ENCODE measurements at regions not wholly inside any gene's neighbourhood (a gene's known extent, or its start where the extent isn't known, plus 50 kb on each side); places are given as distances from the start of the nearest gene placed in this dataset.

DNA sequence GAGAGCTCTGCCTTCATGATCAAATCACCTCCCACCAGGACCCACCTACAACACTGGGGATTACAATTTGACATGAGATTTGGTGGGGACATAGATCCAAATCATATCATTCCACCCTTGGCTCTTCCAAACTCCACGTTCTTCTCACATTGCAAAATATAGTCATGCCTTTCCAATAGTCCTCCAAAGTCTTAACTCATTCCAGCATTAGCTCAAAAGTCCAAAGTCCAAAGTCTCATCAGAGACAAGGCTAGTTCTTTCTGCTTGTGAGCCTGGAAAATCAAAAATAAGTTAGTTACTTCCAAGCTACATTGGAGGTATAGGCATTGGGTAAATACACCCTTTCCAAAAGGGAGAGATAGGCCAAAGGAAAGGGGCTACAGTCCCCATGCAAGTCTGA lies 186.9 kb upstream of the PAPPA start:
- intact Hi-C loops (cut with micrococcal nuclease; ENCODE audit: unreplicated experiment): no loop called here
- Mint-ChIP-seq H3K4me1 (ENCODE audit: low read depth, unreplicated experiment) (no peaks in the 10 kb centered on the region), H3K27me3 (ENCODE audit: unreplicated experiment) (no peaks in the 10 kb centered on the region), H3K4me3 (ENCODE audit: low read depth, unreplicated experiment) (no peak overlapping the region), H3K36me3 (ENCODE audit: insufficient read depth, unreplicated experiment) (no peaks in the 10 kb centered on the region), H3K9me3 (ENCODE audit: low read depth, unreplicated experiment) (peaks cover 6% of the 10 kb centered on the region), H3K27ac (ENCODE audit: unreplicated experiment) (no peak overlapping the region)
- TF ChIP-seq, protein P1, sequence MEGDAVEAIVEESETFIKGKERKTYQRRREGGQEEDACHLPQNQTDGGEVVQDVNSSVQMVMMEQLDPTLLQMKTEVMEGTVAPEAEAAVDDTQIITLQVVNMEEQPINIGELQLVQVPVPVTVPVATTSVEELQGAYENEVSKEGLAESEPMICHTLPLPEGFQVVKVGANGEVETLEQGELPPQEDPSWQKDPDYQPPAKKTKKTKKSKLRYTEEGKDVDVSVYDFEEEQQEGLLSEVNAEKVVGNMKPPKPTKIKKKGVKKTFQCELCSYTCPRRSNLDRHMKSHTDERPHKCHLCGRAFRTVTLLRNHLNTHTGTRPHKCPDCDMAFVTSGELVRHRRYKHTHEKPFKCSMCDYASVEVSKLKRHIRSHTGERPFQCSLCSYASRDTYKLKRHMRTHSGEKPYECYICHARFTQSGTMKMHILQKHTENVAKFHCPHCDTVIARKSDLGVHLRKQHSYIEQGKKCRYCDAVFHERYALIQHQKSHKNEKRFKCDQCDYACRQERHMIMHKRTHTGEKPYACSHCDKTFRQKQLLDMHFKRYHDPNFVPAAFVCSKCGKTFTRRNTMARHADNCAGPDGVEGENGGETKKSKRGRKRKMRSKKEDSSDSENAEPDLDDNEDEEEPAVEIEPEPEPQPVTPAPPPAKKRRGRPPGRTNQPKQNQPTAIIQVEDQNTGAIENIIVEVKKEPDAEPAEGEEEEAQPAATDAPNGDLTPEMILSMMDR (IDR thresholded peaks at IDR 0.05; ENCODE audit: unreplicated experiment): no peak
- CTCF ChIA-PET: no interaction called here
- BruUV-seq (replicated peaks): no TSS peak
- DNase-seq: no peak

DNA sequence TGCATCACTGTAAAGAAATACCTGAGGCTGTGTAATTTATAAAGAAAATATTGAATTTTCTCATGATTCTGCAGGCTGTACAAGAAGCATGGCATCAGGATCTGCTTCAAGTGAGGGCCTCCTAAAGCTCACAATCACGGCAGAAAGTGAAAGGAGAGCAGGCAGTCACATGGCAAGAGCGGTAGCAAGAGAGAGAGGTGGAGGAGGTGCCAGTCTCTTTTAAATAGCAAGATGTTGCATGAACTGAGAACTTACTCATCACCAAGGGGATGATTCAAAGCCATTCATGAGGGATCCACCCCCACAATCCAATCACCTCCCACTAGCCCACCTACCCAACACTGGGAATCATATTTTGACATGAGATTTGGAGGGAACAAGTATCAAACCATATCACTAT lies 184.5 kb upstream of the PAPPA start:
- H3K27me3 Mint-ChIP-seq (ENCODE audit: unreplicated experiment): no peaks in the 10 kb centered on the region
- no peaks in the 10 kb centered on the region for H3K36me3 Mint-ChIP-seq (ENCODE audit: insufficient read depth, unreplicated experiment)
- no TSS peak for BruUV-seq (replicated peaks)
- CTCF ChIA-PET: no interaction called here
- no peak overlapping the region for H3K27ac Mint-ChIP-seq (ENCODE audit: unreplicated experiment)
- no peak for DNase-seq
- H3K4me1 Mint-ChIP-seq (ENCODE audit: low read depth, unreplicated experiment): no peaks in the 10 kb centered on the region
- intact Hi-C loops (cut with micrococcal nuclease; ENCODE audit: unreplicated experiment): no loop called here
- TF ChIP-seq, protein P1 (IDR thresholded peaks at IDR 0.05; ENCODE audit: unreplicated experiment): no peak
- H3K4me3 Mint-ChIP-seq (ENCODE audit: low read depth, unreplicated experiment): no peak overlapping the region
- peaks cover 4% of the 10 kb centered on the region for H3K9me3 Mint-ChIP-seq (ENCODE audit: low read depth, unreplicated experiment)

DNA sequence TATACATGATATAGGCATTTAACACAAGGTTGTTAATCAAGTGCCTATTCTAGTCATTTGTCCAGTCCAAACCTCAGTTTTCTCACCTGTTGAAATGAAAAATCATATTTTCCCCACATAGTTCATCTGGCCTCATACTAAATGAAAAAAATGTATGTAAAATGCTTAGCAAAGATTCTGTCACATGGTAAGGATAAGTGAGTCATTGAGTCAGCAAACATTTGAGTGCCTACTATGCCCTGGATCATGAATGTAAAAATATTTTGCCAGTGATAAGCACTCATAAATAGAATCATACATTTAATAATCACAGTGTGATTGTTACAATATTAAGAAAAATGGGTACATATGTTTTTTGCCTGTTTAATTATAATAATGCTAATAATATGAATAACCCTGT lies 181.2 kb upstream of the PAPPA start:
- DNase-seq: no peak
- peaks cover 3% of the 10 kb centered on the region for H3K9me3 Mint-ChIP-seq (ENCODE audit: low read depth, unreplicated experiment)
- H3K27me3 Mint-ChIP-seq (ENCODE audit: unreplicated experiment): no peaks in the 10 kb centered on the region
- TF ChIP-seq, protein P1 (IDR thresholded peaks at IDR 0.05; ENCODE audit: unreplicated experiment): no peak
- BruUV-seq (replicated peaks): no TSS peak
- intact Hi-C loops (cut with micrococcal nuclease; ENCODE audit: unreplicated experiment): no loop called here
- no peaks in the 10 kb centered on the region for H3K36me3 Mint-ChIP-seq (ENCODE audit: insufficient read depth, unreplicated experiment)
- no peak overlapping the region for H3K27ac Mint-ChIP-seq (ENCODE audit: unreplicated experiment)
- H3K4me1 Mint-ChIP-seq (ENCODE audit: low read depth, unreplicated experiment): no peaks in the 10 kb centered on the region
- H3K4me3 Mint-ChIP-seq (ENCODE audit: low read depth, unreplicated experiment): no peak overlapping the region
- CTCF ChIA-PET: no interaction called here

DNA sequence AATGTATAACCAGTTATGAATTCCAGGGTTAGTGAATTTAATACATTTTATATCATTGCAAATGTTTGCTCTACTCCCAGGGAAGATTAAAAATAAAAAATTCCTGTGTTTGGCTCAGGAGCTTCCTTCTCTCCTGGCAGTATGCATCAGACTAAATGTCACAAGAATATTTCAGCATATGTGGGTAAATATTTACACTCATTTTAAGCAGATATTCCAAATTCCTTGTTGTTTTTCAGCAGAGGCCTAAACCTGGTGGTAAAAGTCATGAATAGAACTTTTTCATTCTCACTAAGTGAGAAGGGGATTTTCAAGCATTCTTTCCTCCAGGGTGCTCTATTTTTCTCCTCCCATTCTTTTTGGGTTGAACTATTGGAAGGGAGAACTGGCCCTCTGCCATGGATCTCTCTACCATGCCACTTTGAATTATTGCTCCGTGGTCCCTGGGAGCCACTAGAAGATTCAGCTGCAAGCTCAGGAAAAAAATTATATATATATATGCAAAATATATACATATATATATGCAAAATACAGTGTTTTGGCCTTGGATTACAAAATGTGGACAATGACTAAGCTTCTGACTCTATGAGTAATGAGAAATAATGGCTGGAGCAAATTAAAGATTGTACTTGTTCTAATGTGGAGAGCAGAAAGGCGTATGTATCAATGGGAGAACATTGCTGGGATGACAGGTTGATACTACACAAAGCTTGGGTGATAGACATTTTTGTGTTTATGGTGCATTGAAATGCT lies 180.6 kb upstream of the PAPPA start:
- no peak for DNase-seq
- no TSS peak for BruUV-seq (replicated peaks)
- H3K4me1 Mint-ChIP-seq (ENCODE audit: low read depth, unreplicated experiment): no peaks in the 10 kb centered on the region
- no peak overlapping the region for H3K27ac Mint-ChIP-seq (ENCODE audit: unreplicated experiment)
- intact Hi-C loops (cut with micrococcal nuclease; ENCODE audit: unreplicated experiment): no loop called here
- CTCF ChIA-PET: no interaction called here
- H3K4me3 Mint-ChIP-seq (ENCODE audit: low read depth, unreplicated experiment): no peak overlapping the region
- H3K9me3 Mint-ChIP-seq (ENCODE audit: low read depth, unreplicated experiment): peaks cover 3% of the 10 kb centered on the region
- no peaks in the 10 kb centered on the region for H3K27me3 Mint-ChIP-seq (ENCODE audit: unreplicated experiment)
- no peaks in the 10 kb centered on the region for H3K36me3 Mint-ChIP-seq (ENCODE audit: insufficient read depth, unreplicated experiment)
- TF ChIP-seq, protein P1 (IDR thresholded peaks at IDR 0.05; ENCODE audit: unreplicated experiment): no peak

Data from Calu3 (cell line).